Progenitor cell of endocrine pancreas (in vitro differentiated cells): ENCODE measurements at regions not wholly inside any gene's neighbourhood (a gene's known extent, or its start where the extent isn't known, plus 50 kb on each side); places are given as distances from the start of the nearest gene placed in this dataset.

Source experiments
- DNase-seq: peaks from one replicate; pipeline ENCODE4 v3.0.0; 2021; ENCODE audit warnings: low spot score; ENCODE audit not compliant: unreplicated experiment
- H3K27ac Mint-ChIP-seq: 2 replicates; pipeline ENCODE4 v1.8.0; 2021; ENCODE audit warnings: mild to moderate bottlenecking, moderate library complexity, mixed read lengths
- H3K27me3 Mint-ChIP-seq: 2 replicates; pipeline ENCODE4 v1.8.0; 2021; ENCODE audit warnings: mixed read lengths
- H3K36me3 Mint-ChIP-seq: 2 replicates; pipeline ENCODE4 v1.8.0; 2022; ENCODE audit warnings: mixed read lengths; ENCODE audit not compliant: insufficient read depth
- H3K4me1 Mint-ChIP-seq: 2 replicates; pipeline ENCODE4 v1.8.0; 2021; ENCODE audit warnings: low read depth, mixed read lengths
- H3K4me3 Mint-ChIP-seq: 2 replicates; pipeline ENCODE4 v1.8.0; 2021; ENCODE audit warnings: low read depth, mild to moderate bottlenecking, moderate library complexity, mixed read lengths
- H3K9me3 Mint-ChIP-seq: 2 replicates; pipeline ENCODE4 v1.8.0; 2021; ENCODE audit warnings: low read depth, mixed read lengths
- CTCF ChIP-seq: fragments of 200-600 bp; sonication (generic); IDR thresholded peaks from one replicate; pipeline ENCODE4 v1.5.0; 2021; ENCODE audit warnings: antibody characterized with exemption, mild to moderate bottlenecking; ENCODE audit not compliant: unreplicated experiment

- Mint-ChIP-seq H3K27ac (no peak overlapping the region), H3K9me3 (no peaks in the 10 kb centered on the region), H3K36me3 (no peaks in the 10 kb centered on the region), H3K4me3 (no peak overlapping the region), H3K4me1 (no peaks in the 10 kb centered on the region), H3K27me3 (no peaks in the 10 kb centered on the region)
- DNase-seq: no peak
- TF ChIP-seq CTCF: no peak
These were observed 56.2 kb upstream of the ELAC2 start for GRCh38 chr17:13074026-13074425.

GRCh38 chr17:13073018-13073417 lies 55.2 kb upstream of the ELAC2 start:
- TF ChIP-seq CTCF: no peak
- H3K9me3 Mint-ChIP-seq: peaks cover 6% of the 10 kb centered on the region
- no peaks in the 10 kb centered on the region for H3K27me3 Mint-ChIP-seq
- no peak for DNase-seq
- no peak overlapping the region for H3K27ac Mint-ChIP-seq
- H3K4me1 Mint-ChIP-seq: no peaks in the 10 kb centered on the region
- H3K4me3 Mint-ChIP-seq: no peak overlapping the region
- H3K36me3 Mint-ChIP-seq: no peaks in the 10 kb centered on the region

- H3K4me1 Mint-ChIP-seq: no peaks in the 10 kb centered on the region
- no peak overlapping the region for H3K4me3 Mint-ChIP-seq
- TF ChIP-seq CTCF: no peak
- no peak for DNase-seq
- H3K36me3 Mint-ChIP-seq: no peaks in the 10 kb centered on the region
- no peak overlapping the region for H3K27ac Mint-ChIP-seq
- H3K27me3 Mint-ChIP-seq: no peaks in the 10 kb centered on the region
- peaks cover 9% of the 10 kb centered on the region for H3K9me3 Mint-ChIP-seq
These were observed 52.9 kb upstream of the ELAC2 start for GRCh38 chr17:13070732-13071131.

- Mint-ChIP-seq H3K9me3 (peaks cover 9% of the 10 kb centered on the region), H3K4me1 (no peaks in the 10 kb centered on the region), H3K4me3 (no peak overlapping the region)
These were observed 49.9 kb upstream of the ELAC2 start for GRCh38 chr17:13067629-13068303.

More at GRCh38 chr17:13067629-13068303, 49.9 kb upstream of the ELAC2 start:
- no peak for DNase-seq
- TF ChIP-seq CTCF: no peak
- Mint-ChIP-seq H3K27ac (no peak overlapping the region), H3K36me3 (no peaks in the 10 kb centered on the region), H3K27me3 (peaks cover 6% of the 10 kb centered on the region)
